ENCODE measurements at regions not wholly inside any gene's neighbourhood (a gene's known extent, or its start where the extent isn't known, plus 50 kb on each side); places are given as distances from the start of the nearest gene placed in this dataset.

- no peak for TF ChIP-seq REST (IDR thresholded peaks at IDR 0.05; ENCODE audit: insufficient read depth in 1 of 2, low read depth in 2 of 2, low read length in 2 of 2)
- no peak for TF ChIP-seq FOXP2 (optimal IDR thresholded peaks at IDR 0.05; ENCODE audit: borderline replicate concordance, extremely low read depth, extremely low read length, insufficient read depth)
- TF ChIP-seq TAF1 (IDR thresholded peaks at IDR 0.05; ENCODE audit: borderline replicate concordance, insufficient read depth, low read length): no peak
- no peak for TF ChIP-seq POLR2AphosphoS5 (IDR thresholded peaks at IDR 0.05; ENCODE audit: low read depth, low read length)
- no peak for TF ChIP-seq SIN3A (IDR thresholded peaks at IDR 0.05; ENCODE audit: borderline replicate concordance, insufficient read depth, low read length)
Observed at GRCh38 chr7:47196737-47197136, 385.2 kb downstream of the TNS3 start.

GRCh38 chr7:47196106-47196645, 385.7 kb downstream of the TNS3 start:
- TF ChIP-seq TAF1 (IDR thresholded peaks at IDR 0.05; ENCODE audit: borderline replicate concordance, insufficient read depth, low read length): no peak
- no peak for TF ChIP-seq POLR2AphosphoS5 (IDR thresholded peaks at IDR 0.05; ENCODE audit: low read depth, low read length)
- no peak for TF ChIP-seq FOXP2 (optimal IDR thresholded peaks at IDR 0.05; ENCODE audit: borderline replicate concordance, extremely low read depth, extremely low read length, insufficient read depth)
- no peak for TF ChIP-seq REST (IDR thresholded peaks at IDR 0.05; ENCODE audit: insufficient read depth in 1 of 2, low read depth in 2 of 2, low read length in 2 of 2)
- no peak for TF ChIP-seq SIN3A (IDR thresholded peaks at IDR 0.05; ENCODE audit: borderline replicate concordance, insufficient read depth, low read length)

- TF ChIP-seq FOXP2 (optimal IDR thresholded peaks at IDR 0.05; ENCODE audit: borderline replicate concordance, extremely low read depth, extremely low read length, insufficient read depth) (no peak), POLR2AphosphoS5 (IDR thresholded peaks at IDR 0.05; ENCODE audit: low read depth, low read length) (no peak), REST (IDR thresholded peaks at IDR 0.05; ENCODE audit: insufficient read depth in 1 of 2, low read depth in 2 of 2, low read length in 2 of 2) (no peak), SIN3A (IDR thresholded peaks at IDR 0.05; ENCODE audit: borderline replicate concordance, insufficient read depth, low read length) (no peak), TAF1 (IDR thresholded peaks at IDR 0.05; ENCODE audit: borderline replicate concordance, insufficient read depth, low read length) (no peak)
Observed at GRCh38 chr7:47195641-47196040, 386.3 kb downstream of the TNS3 start.

GRCh38 chr7:47194516-47195057, 387.3 kb downstream of the TNS3 start:
- TF ChIP-seq REST (IDR thresholded peaks at IDR 0.05; ENCODE audit: insufficient read depth in 1 of 2, low read depth in 2 of 2, low read length in 2 of 2) (no peak), TAF1 (IDR thresholded peaks at IDR 0.05; ENCODE audit: borderline replicate concordance, insufficient read depth, low read length) (no peak), POLR2AphosphoS5 (IDR thresholded peaks at IDR 0.05; ENCODE audit: low read depth, low read length) (no peak), FOXP2 (optimal IDR thresholded peaks at IDR 0.05; ENCODE audit: borderline replicate concordance, extremely low read depth, extremely low read length, insufficient read depth) (no peak), SIN3A (IDR thresholded peaks at IDR 0.05; ENCODE audit: borderline replicate concordance, insufficient read depth, low read length) (no peak)
